Neural progenitor cell (in vitro differentiated cells): ENCODE measurements at regions not wholly inside any gene's neighbourhood (a gene's known extent, or its start where the extent isn't known, plus 50 kb on each side); places are given as distances from the start of the nearest gene placed in this dataset.

Experiments used
- EZH2 ChIP-seq: fragments of 200-600 bp; sonication (generic); IDR thresholded peaks from 2 replicates; pipeline ENCODE4 v1.6.1; 2017; ENCODE audit warnings: antibody characterized with exemption, mild to moderate bottlenecking, moderate library complexity
- EZH2phosphoT487 ChIP-seq: fragments of 200-600 bp; sonication (generic); IDR thresholded peaks from 2 replicates; pipeline ENCODE4 v1.6.1; 2017; ENCODE audit warnings: antibody characterized with exemption
- TF ChIP-seq, protein P1 (sequence below): fragments of 200-600 bp; sonication (generic); IDR thresholded peaks from 2 replicates; pipeline ENCODE4 v1.5.1; 2017; ENCODE audit warnings: antibody characterized with exemption, mild to moderate bottlenecking

DNA sequence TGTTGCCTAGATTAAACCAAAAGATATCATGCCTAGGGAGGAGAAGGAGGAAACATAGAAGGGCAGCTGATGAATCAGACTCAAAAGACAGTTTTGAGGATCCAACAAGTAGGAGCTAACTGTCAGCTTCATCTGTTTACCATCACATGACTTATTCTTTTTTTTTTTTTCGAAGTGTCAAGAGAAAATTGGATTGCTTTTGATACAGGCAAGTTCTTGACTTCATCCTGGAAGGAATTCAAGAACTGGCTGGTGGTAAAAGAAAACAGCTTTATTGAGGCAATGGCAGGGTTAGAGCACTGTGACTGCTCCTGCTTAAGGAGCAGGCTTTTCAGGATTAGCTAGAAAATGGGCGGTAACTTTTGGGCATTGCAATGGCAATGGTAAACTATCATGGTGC, 227.5 kb upstream of the KCNMB2 start:
- TF ChIP-seq, protein P1, sequence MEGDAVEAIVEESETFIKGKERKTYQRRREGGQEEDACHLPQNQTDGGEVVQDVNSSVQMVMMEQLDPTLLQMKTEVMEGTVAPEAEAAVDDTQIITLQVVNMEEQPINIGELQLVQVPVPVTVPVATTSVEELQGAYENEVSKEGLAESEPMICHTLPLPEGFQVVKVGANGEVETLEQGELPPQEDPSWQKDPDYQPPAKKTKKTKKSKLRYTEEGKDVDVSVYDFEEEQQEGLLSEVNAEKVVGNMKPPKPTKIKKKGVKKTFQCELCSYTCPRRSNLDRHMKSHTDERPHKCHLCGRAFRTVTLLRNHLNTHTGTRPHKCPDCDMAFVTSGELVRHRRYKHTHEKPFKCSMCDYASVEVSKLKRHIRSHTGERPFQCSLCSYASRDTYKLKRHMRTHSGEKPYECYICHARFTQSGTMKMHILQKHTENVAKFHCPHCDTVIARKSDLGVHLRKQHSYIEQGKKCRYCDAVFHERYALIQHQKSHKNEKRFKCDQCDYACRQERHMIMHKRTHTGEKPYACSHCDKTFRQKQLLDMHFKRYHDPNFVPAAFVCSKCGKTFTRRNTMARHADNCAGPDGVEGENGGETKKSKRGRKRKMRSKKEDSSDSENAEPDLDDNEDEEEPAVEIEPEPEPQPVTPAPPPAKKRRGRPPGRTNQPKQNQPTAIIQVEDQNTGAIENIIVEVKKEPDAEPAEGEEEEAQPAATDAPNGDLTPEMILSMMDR, result no peak
- TF ChIP-seq EZH2 (no peak), EZH2phosphoT487 (no peak)
